ENCODE measurements at regions not wholly inside any gene's neighbourhood (a gene's known extent, or its start where the extent isn't known, plus 50 kb on each side); places are given as distances from the start of the nearest gene placed in this dataset.

GRCh38 chr14:89096946-89097345 lies 272.5 kb downstream of the TTC8 start:
- WGBS, 2 experiments (ENCODE audit: extremely low coverage in 2 of 2, insufficient read length in 1 of 2): 100% methylated on average over 2 of the region's 9 CpGs; no CpG with 5 or more reads in 1 of the 2 experiments
- intact Hi-C loops (cut with micrococcal nuclease): no loop called here
- Histone ChIP-seq H3K9ac (ENCODE audit: low read depth, low read length) (no peak overlapping the region), H4K20me1 (ENCODE audit: insufficient read depth, low read length) (no peaks in the 10 kb centered on the region), H3K79me1 (ENCODE audit: low read depth in 1 of 2, low read length in 2 of 2) (no peaks in the 10 kb centered on the region), H4K5ac (ENCODE audit: low read depth, low read length) (no peak overlapping the region), H3K36me3 (ENCODE audit: control insufficient read depth, insufficient read depth, low read length) (no peaks in the 10 kb centered on the region), H3K4ac (ENCODE audit: low read depth, low read length) (no peak overlapping the region), H2BK20ac (ENCODE audit: low read depth, low read length) (no peak overlapping the region), H3K18ac (ENCODE audit: low read depth, low read length) (no peak overlapping the region), H2AK5ac (ENCODE audit: low read depth, low read length) (no peak overlapping the region), H3K27me3 (ENCODE audit: control insufficient read depth, insufficient read depth, low read length) (peaks cover 8% of the 10 kb centered on the region), H2BK120ac (ENCODE audit: low read depth, low read length) (no peak overlapping the region), H3K14ac (replicated peaks; ENCODE audit: low read depth, low read length) (no peak overlapping the region), H2BK15ac (ENCODE audit: low read depth, low read length) (no peak overlapping the region), H3K56ac (ENCODE audit: extremely low read depth, insufficient read depth, low read length) (no peak overlapping the region), H2AFZ (replicated peaks; ENCODE audit: low read length, poor library complexity) (no peak overlapping the region), H3K27ac (ENCODE audit: insufficient read depth, low read length) (no peak overlapping the region), H3K4me1 (ENCODE audit: control insufficient read depth, insufficient read depth, low read length) (no peaks in the 10 kb centered on the region), H2BK5ac (ENCODE audit: low read depth, low read length, poor library complexity, severe bottlenecking) (no peak overlapping the region), H3K9me1 (ENCODE audit: insufficient read depth, low read length) (no peaks in the 10 kb centered on the region), H4K8ac (ENCODE audit: low read depth in 2 of 2, low read length in 2 of 2) (no peak overlapping the region), H3K4me3 (ENCODE audit: insufficient read depth, low read depth, low read length) (no peak overlapping the region), H2AK9ac (replicated peaks; ENCODE audit: low read depth, low read length, poor library complexity) (no peak overlapping the region), H4K91ac (ENCODE audit: insufficient read depth, low read depth, low read length) (no peak overlapping the region), H3K4me2 (ENCODE audit: low read depth, low read length) (no peak overlapping the region), H3K23ac (ENCODE audit: low read depth, low read length) (no peak overlapping the region), H3K9me3 (ENCODE audit: control insufficient read depth, insufficient read depth, low read length) (peaks cover 3% of the 10 kb centered on the region; the same call in 1 of the 2 replicates)
- in situ Hi-C loops (cut with MboI; ENCODE audit: low sequenced_read_pairs): no loop called here
- DNase-seq (no peak), ATAC-seq (ENCODE audit: low read depth) (no peak)
- ChIA-PET CTCF (no interaction called here), POLR2A (ENCODE audit: unreplicated experiment) (no interaction called here)
- no peak for TF ChIP-seq MAFK (IDR thresholded peaks at IDR 0.05; ENCODE audit: low read depth, low read length)
- no peak for TF ChIP-seq FOS (IDR thresholded peaks at IDR 0.05; ENCODE audit: low read depth, low read length)
- TF ChIP-seq RCOR1 (IDR thresholded peaks at IDR 0.05; ENCODE audit: insufficient replicate concordance, low read length): no peak
- no peak for TF ChIP-seq MAZ (IDR thresholded peaks at IDR 0.05; ENCODE audit: borderline replicate concordance, low read depth, low read length)
- TF ChIP-seq RFX5 (IDR thresholded peaks at IDR 0.05; ENCODE audit: low read depth, low read length): no peak
- TF ChIP-seq CEBPB (IDR thresholded peaks at IDR 0.05; ENCODE audit: low read depth, low read length): no peak
- no peak for TF ChIP-seq CTCF (conservative IDR thresholded peaks at IDR 0.05; ENCODE audit: low read depth, low read length)
- dilution Hi-C loops (cut with HindIII; ENCODE audit: low sequenced_read_pairs, unreplicated experiment): no loop called here
- BruUV-seq (replicated peaks): no TSS peak

Data from IMR-90 (cell line).